Ascending aorta (tissue), 2 donors: ENCODE measurements at regions not wholly inside any gene's neighbourhood (a gene's known extent, or its start where the extent isn't known, plus 50 kb on each side); places are given as distances from the start of the nearest gene placed in this dataset.

Experiments
- DNase-seq, 2 donors: peaks; one replicate each; pipeline ENCODE4 v3.0.0-alpha.2; 2019; ENCODE audit warnings: low spot score in 2 of 2
- H3K27ac ChIP-seq, 2 donors: fragments of 200-600 bp; sonication (generic); one replicate each; pipeline ENCODE4 v1.5.1; 2016 to 2017; ENCODE audit warnings: mild to moderate bottlenecking in 1 of 2
- H3K27me3 ChIP-seq: fragments of 200-600 bp; sonication (generic); one replicate; pipeline ENCODE4 v1.5.1; 2017
- H3K36me3 ChIP-seq, 2 donors: fragments of 200-600 bp; sonication (generic); one replicate each; pipeline ENCODE4 v1.5.1; 2016
- H3K4me1 ChIP-seq, 2 donors: fragments of 200-600 bp; sonication (generic); one replicate each; pipeline ENCODE4 v1.5.1; 2016 to 2017; ENCODE audit warnings: mild to moderate bottlenecking in 1 of 2
- H3K4me3 ChIP-seq, 2 donors: fragments of 200-600 bp; sonication (generic); one replicate each; pipeline ENCODE4 v1.5.1; 2016 to 2017; ENCODE audit warnings: mild to moderate bottlenecking in 1 of 2
- H3K9me3 ChIP-seq, 2 donors: fragments of 200-600 bp; sonication (generic); one replicate each; pipeline ENCODE4 v1.5.1; 2016
- intact Hi-C: fragments of 100-400 bp; cut with DNase I; formaldehyde crosslinking; loops from one replicate; pipeline ENCODE4 v1.15.1; 2023
- TF ChIP-seq, protein P1 (sequence below), 3 experiments: fragments of 200-600 bp in 2 of 3; fragments of 450-650 bp in 1 of 3; sonication (generic) in 2 of 3; IDR thresholded peaks; one replicate each; pipeline ENCODE4 v1.5.1; 2016 to 2019; ENCODE audit warnings: antibody characterized with exemption in 3 of 3, mild to moderate bottlenecking in 1 of 3, moderate library complexity in 1 of 3

DNA sequence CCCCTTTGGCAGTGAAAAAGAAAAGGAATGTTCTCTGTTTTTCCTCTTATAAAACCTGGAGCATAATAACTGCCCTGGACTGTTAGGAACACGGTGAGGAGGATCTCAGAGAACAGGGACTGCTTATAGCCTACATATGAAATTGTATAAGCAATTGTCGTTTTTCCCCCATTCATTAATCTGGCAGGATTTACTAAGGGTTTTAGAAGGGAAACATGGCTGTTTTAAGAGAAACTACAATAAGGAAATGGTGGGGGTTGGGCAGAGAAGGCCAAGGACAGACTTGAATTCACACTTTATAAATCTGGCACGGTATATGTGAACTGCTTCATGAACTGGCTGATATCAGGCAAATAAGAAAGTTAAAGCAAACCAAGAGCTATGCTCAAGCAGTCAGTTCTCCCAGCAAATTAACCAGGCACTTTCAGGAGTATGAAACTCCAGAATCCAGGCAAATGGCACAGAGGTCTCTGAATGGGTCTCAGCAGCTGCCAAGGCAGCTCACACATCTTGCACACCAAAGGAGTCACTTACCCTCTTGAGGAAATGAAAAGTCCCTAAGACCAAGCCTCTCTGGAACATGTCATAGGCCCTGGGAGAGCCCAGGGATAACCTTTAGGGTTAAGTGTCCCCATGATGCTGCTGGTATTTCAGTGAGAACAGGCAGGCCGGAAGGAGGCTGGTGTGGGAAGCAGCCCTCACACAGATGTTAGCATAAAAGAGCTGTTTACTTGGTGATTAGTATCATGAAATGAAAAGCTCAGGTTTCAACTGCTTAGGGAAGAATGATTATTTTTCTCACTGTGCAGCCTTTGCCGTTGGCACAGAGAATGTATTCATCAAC lies 260.5 kb upstream of the MARCKS start:
- no peak for DNase-seq
- TF ChIP-seq, protein P1, sequence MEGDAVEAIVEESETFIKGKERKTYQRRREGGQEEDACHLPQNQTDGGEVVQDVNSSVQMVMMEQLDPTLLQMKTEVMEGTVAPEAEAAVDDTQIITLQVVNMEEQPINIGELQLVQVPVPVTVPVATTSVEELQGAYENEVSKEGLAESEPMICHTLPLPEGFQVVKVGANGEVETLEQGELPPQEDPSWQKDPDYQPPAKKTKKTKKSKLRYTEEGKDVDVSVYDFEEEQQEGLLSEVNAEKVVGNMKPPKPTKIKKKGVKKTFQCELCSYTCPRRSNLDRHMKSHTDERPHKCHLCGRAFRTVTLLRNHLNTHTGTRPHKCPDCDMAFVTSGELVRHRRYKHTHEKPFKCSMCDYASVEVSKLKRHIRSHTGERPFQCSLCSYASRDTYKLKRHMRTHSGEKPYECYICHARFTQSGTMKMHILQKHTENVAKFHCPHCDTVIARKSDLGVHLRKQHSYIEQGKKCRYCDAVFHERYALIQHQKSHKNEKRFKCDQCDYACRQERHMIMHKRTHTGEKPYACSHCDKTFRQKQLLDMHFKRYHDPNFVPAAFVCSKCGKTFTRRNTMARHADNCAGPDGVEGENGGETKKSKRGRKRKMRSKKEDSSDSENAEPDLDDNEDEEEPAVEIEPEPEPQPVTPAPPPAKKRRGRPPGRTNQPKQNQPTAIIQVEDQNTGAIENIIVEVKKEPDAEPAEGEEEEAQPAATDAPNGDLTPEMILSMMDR (IDR thresholded peaks at IDR 0.05) = no peak
- H3K36me3 ChIP-seq = no peaks in the 10 kb centered on the region
- H3K27me3 ChIP-seq = no peaks in the 10 kb centered on the region
- H3K4me1 ChIP-seq = peaks cover 0 to 7% of the 10 kb centered on the region in 2 donors
- peak overlapping the region; percentile 31 to 55 for H3K27ac ChIP-seq
- no peak overlapping the region for H3K4me3 ChIP-seq
- intact Hi-C loops = no loop called here
- no peaks in the 10 kb centered on the region for H3K9me3 ChIP-seq

DNA sequence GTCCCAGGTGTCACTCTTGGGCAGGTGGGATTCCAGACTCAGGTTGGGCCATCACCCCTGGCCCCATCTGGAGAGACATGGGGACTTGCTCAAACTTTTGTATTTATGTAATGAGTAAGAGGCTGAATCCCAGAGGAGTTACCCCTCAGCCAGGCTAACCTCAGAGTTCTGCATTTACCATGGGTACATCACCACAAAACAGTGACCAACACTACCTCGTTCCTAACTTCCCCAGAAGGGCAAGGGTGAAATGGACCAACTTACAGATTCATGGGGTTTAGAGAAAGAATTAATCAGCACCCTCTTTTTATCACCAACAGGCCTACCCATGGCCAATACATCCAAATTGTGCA lies 259.9 kb upstream of the MARCKS start:
- Histone ChIP-seq H3K9me3 (no peaks in the 10 kb centered on the region), H3K4me1 (peaks cover 0 to 7% of the 10 kb centered on the region in 2 donors), H3K27ac (no peak overlapping the region), H3K27me3 (no peaks in the 10 kb centered on the region), H3K4me3 (no peak overlapping the region), H3K36me3 (no peaks in the 10 kb centered on the region)
- TF ChIP-seq, protein P1 (IDR thresholded peaks at IDR 0.05) = no peak
- no peak for DNase-seq
- intact Hi-C loops = no loop called here

DNA sequence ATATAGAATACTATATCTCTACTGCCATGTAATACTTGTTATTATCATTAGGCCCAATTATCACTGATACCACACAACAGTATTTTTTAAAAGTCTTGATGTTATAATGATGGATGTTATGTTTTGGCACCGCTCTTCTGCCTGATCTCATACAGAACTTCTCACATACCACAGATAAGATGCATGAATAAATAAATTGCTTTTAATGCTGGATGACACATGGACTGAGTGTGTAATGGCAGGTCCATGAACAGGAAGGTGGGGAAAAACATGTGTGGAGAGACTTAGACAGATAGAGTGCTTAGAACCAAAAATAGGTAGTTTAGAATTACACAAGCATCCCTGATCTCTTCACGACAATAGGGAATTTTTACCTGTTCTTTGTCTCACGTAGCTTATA lies 258.4 kb upstream of the MARCKS start:
- Histone ChIP-seq H3K4me1 (peaks cover 0 to 7% of the 10 kb centered on the region in 2 donors), H3K9me3 (no peaks in the 10 kb centered on the region), H3K27ac (no peak overlapping the region), H3K27me3 (no peaks in the 10 kb centered on the region), H3K36me3 (no peaks in the 10 kb centered on the region), H3K4me3 (no peak overlapping the region)
- no peak for DNase-seq
- intact Hi-C loops = no loop called here
- TF ChIP-seq, protein P1 (IDR thresholded peaks at IDR 0.05) = no peak

DNA sequence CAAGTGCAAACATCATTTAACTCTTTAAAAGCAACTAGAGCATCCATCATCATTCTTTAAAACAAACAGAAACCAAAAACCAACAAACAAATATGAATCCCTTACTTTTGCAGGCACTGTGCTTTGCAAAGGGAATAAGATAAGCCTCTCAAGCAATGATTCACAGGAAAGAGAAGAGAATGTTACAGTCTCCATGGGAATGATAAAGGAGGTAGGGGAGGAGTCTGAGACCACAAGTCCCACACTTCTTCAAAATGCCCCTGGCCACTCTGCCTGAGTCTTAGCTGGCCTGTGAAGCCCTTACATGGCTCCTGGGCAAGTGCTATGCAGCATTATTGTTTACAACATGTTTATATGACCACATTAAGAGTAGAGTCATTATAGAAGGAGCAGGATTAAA lies 257.7 kb upstream of the MARCKS start:
- intact Hi-C loops = no loop called here
- Histone ChIP-seq H3K4me1 (peaks cover 0 to 7% of the 10 kb centered on the region in 2 donors), H3K27me3 (no peaks in the 10 kb centered on the region), H3K36me3 (no peaks in the 10 kb centered on the region), H3K9me3 (no peaks in the 10 kb centered on the region), H3K4me3 (no peak overlapping the region), H3K27ac (no peak overlapping the region)
- TF ChIP-seq, protein P1 (IDR thresholded peaks at IDR 0.05) = no peak
- DNase-seq = no peak

DNA sequence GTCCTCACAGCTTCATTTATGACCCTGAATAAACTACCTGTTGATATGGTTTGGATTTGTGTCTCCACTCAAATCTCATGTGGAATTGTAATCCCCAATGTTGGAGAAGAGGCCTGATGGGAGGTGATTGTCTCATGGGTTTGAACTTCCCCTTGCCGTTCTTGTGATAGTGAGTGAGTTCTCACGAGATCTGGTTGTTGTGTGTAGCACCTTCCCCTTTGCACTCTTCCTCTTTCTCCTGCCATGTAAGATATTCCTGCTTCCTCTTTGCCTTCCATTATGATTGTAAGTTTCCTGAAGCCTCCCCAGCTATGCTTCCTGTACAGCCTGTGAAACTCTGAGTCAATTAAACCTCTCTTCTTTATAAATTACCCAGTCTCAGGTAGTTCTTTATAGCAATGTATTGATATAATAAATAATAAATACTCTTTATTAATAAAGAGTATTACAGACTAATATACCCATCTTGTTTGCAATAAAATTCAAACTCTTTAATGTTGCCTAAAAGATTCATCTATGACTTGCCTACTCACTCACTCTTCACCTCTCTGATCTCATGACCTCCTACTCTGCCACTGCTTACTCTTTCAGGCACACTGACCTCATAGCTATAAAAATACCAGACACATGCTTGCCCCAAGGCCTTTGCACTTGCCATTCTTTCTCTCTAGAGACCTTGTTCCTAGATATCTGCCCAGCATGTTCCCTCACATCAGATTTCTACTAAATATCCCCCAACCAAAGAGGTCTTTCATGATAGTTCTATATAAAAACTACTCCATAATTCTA lies 256.4 kb upstream of the MARCKS start:
- peaks cover 0 to 7% of the 10 kb centered on the region in 2 donors for H3K4me1 ChIP-seq
- no peaks in the 10 kb centered on the region for H3K27me3 ChIP-seq
- H3K27ac ChIP-seq = no peak overlapping the region
- H3K9me3 ChIP-seq = no peaks in the 10 kb centered on the region
- DNase-seq = no peak
- intact Hi-C loops = no loop called here
- no peaks in the 10 kb centered on the region for H3K36me3 ChIP-seq
- H3K4me3 ChIP-seq = no peak overlapping the region
- TF ChIP-seq, protein P1 (IDR thresholded peaks at IDR 0.05) = no peak
